Thyroid gland (tissue), 4 donors: ENCODE measurements at regions not wholly inside any gene's neighbourhood (a gene's known extent, or its start where the extent isn't known, plus 50 kb on each side); places are given as distances from the start of the nearest gene placed in this dataset.

ENCODE experiments used
- DNase-seq, 2 donors: peaks; one replicate each; pipeline ENCODE4 v3.0.0-alpha.2; 2019
- H3K27ac ChIP-seq, 3 donors: fragments of 200-600 bp; sonication (generic); 1 replicate in 2 of 3; 2 replicates in 1 of 3; pipeline ENCODE4 v1.5.1; 2016 to 2019; ENCODE audit warnings: mild to moderate bottlenecking in 1 of 3, moderate library complexity in 1 of 3
- H3K27me3 ChIP-seq: fragments of 200-600 bp; sonication (generic); one replicate; pipeline ENCODE4 v1.5.1; 2019
- H3K36me3 ChIP-seq, 2 donors: fragments of 200-600 bp; sonication (generic); one replicate each; pipeline ENCODE4 v1.5.1; 2016 to 2019
- H3K4me1 ChIP-seq, 2 donors: fragments of 200-600 bp; sonication (generic); one replicate each; pipeline ENCODE4 v1.5.1; 2017 to 2019
- H3K4me3 ChIP-seq, 3 donors: fragments of 200-600 bp; sonication (generic); replicated peaks in 1 of 3; 1 replicate in 2 of 3; 2 replicates in 1 of 3; pipeline ENCODE4 v1.5.1; 2016; ENCODE audit warnings: mild to moderate bottlenecking in 1 of 3
- H3K9me3 ChIP-seq: fragments of 200-600 bp; sonication (generic); one replicate; pipeline ENCODE4 v1.5.1; 2017
- CTCF ChIP-seq, 6 experiments: fragments of 200-600 bp in 3 of 6; fragments of 450-650 bp in 3 of 6; sonication (generic) in 3 of 6; IDR thresholded peaks; one replicate each; pipeline ENCODE4 v1.5.1; 2016 to 2019; ENCODE audit warnings: antibody characterized with exemption in 6 of 6, mild to moderate bottlenecking in 2 of 6, inconsistent platforms in 1 of 6, moderate library complexity in 1 of 6
- POLR2A ChIP-seq, 2 donors: fragments of 450-650 bp; IDR thresholded peaks; one replicate each; pipeline ENCODE4 v1.6.1; 2017; ENCODE audit warnings: antibody characterized with exemption in 2 of 2, mild to moderate bottlenecking in 2 of 2, moderate library complexity in 1 of 2
- WGBS, 2 donors: methylation state at CpG; one replicate each; pipeline ENCODE4 v1.1.5; 2017; 5-methylcytosine and 5-hydroxymethylcytosine counted together
- intact Hi-C: fragments of 100-400 bp; cut with DNase I; formaldehyde crosslinking; loops from one replicate; pipeline ENCODE4 v1.15.1; 2023

GRCh38 chr9:23254404-23255184, 571.4 kb downstream of the ELAVL2 start:
- 85% methylated on average over 9 of the region's 9 CpGs for WGBS, 2 donors
- intact Hi-C loops = no loop called here

GRCh38 chr9:23255346-23255745, 570.7 kb downstream of the ELAVL2 start:
- TF ChIP-seq POLR2A (IDR thresholded peaks at IDR 0.05) = no peak
- TF ChIP-seq CTCF (IDR thresholded peaks at IDR 0.05) = no peak
- 67 to 72% methylated on average over 3 of the region's 3 CpGs for WGBS, 2 donors
- no peaks in the 10 kb centered on the region for H3K27me3 ChIP-seq

More at GRCh38 chr9:23254404-23255184, 571.4 kb downstream of the ELAVL2 start:
- no peak overlapping the region for H3K27ac ChIP-seq
- H3K4me3 ChIP-seq = no peak overlapping the region
- no peaks in the 10 kb centered on the region for H3K9me3 ChIP-seq
- no peaks in the 10 kb centered on the region for H3K36me3 ChIP-seq
- H3K27me3 ChIP-seq = no peaks in the 10 kb centered on the region
- H3K4me1 ChIP-seq = no peaks in the 10 kb centered on the region
- no peak for DNase-seq
- TF ChIP-seq POLR2A (IDR thresholded peaks at IDR 0.05) (no peak), CTCF (IDR thresholded peaks at IDR 0.05) (no peak)

GRCh38 chr9:23258569-23258968, 567.5 kb downstream of the ELAVL2 start:
- no peaks in the 10 kb centered on the region for H3K27me3 ChIP-seq
- no peak overlapping the region for H3K27ac ChIP-seq
- 89 to 97% methylated on average over 1 of the region's 1 CpG for WGBS, 2 donors
- no peaks in the 10 kb centered on the region for H3K4me1 ChIP-seq
- H3K4me3 ChIP-seq = no peak overlapping the region
- no peaks in the 10 kb centered on the region for H3K9me3 ChIP-seq
- intact Hi-C loops = no loop called here
- DNase-seq = no peak
- H3K36me3 ChIP-seq = no peaks in the 10 kb centered on the region
- TF ChIP-seq POLR2A (IDR thresholded peaks at IDR 0.05) = no peak
- no peak for TF ChIP-seq CTCF (IDR thresholded peaks at IDR 0.05)

More at GRCh38 chr9:23255346-23255745, 570.7 kb downstream of the ELAVL2 start:
- Histone ChIP-seq H3K36me3 (no peaks in the 10 kb centered on the region), H3K4me3 (no peak overlapping the region), H3K4me1 (no peaks in the 10 kb centered on the region), H3K9me3 (no peaks in the 10 kb centered on the region), H3K27ac (no peak overlapping the region)
- DNase-seq = no peak
- intact Hi-C loops = no loop called here

GRCh38 chr9:23278561-23278960, 547.5 kb downstream of the ELAVL2 start:
- intact Hi-C loops = no loop called here
- no peaks in the 10 kb centered on the region for H3K9me3 ChIP-seq
- TF ChIP-seq CTCF (IDR thresholded peaks at IDR 0.05) (no peak), POLR2A (IDR thresholded peaks at IDR 0.05) (no peak)

GRCh38 chr9:23287390-23287789, 538.6 kb downstream of the ELAVL2 start:
- TF ChIP-seq CTCF (IDR thresholded peaks at IDR 0.05) (no peak), POLR2A (IDR thresholded peaks at IDR 0.05) (no peak)
- no peak overlapping the region for H3K4me3 ChIP-seq
- H3K36me3 ChIP-seq = no peaks in the 10 kb centered on the region
- H3K9me3 ChIP-seq = no peaks in the 10 kb centered on the region
- WGBS, 2 donors = 58 to 69% methylated on average over 1 of the region's 1 CpG
- intact Hi-C loops = no loop called here
- H3K4me1 ChIP-seq = no peaks in the 10 kb centered on the region
- DNase-seq = no peak
- no peaks in the 10 kb centered on the region for H3K27me3 ChIP-seq
- H3K27ac ChIP-seq = no peak overlapping the region

More at GRCh38 chr9:23278561-23278960, 547.5 kb downstream of the ELAVL2 start:
- no peaks in the 10 kb centered on the region for H3K4me1 ChIP-seq
- no peak for DNase-seq
- no peak overlapping the region for H3K27ac ChIP-seq
- no peak overlapping the region for H3K4me3 ChIP-seq
- no peaks in the 10 kb centered on the region for H3K36me3 ChIP-seq
- H3K27me3 ChIP-seq = no peaks in the 10 kb centered on the region
